ENCODE measurements at regions not wholly inside any gene's neighbourhood (a gene's known extent, or its start where the extent isn't known, plus 50 kb on each side); places are given as distances from the start of the nearest gene placed in this dataset.

GRCh38 chr3:90056281-90057032 lies 949.0 kb downstream of the EPHA3 start:
- TF ChIP-seq EZH2 (IDR thresholded peaks at IDR 0.05; ENCODE audit: low read depth) (no peak), CTCF (conservative IDR thresholded peaks at IDR 0.05) (no peak)

DNA sequence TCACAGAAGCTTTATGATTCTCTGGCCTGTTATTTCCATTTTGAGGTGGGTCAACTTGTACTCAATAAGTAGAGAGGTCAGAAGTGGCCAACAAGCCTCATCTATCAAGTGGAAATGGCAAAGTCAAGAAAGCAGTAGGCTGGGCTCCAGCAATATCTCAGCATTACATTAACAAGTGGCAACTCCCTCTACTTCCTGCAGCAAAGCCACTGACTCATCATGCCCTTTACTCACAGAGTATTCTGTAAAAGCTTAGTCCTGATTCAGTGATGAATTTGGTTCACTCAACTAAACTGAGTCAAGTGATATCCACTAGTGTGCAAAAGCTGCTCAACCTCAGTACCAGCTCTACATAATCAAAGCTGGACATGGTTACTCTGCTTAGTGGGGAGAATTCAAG lies 954.6 kb downstream of the EPHA3 start:
- POLR2A ChIA-PET (ENCODE audit: unreplicated experiment): interaction anchor here (0.6 kb wide), 1 partner anchor 200 kb away, joined by 4 read pairs; no protein-coding TSS in a partner anchor

More at GRCh38 chr3:90056281-90057032, 949.0 kb downstream of the EPHA3 start:
- H3K4me3 ChIP-seq: no peak overlapping the region
- H3K9me3 ChIP-seq (ENCODE audit: insufficient read depth, low read depth): no peaks in the 10 kb centered on the region
- no peaks in the 10 kb centered on the region for H3K9me2 ChIP-seq (ENCODE audit: insufficient read depth)
- H3K4me2 ChIP-seq: no peak overlapping the region
- CTCF ChIA-PET: no interaction called here
- no peaks in the 10 kb centered on the region for H3K27me3 ChIP-seq (ENCODE audit: insufficient read depth, low read depth)
- H3K36me3 ChIP-seq (ENCODE audit: low read depth): no peaks in the 10 kb centered on the region
- no TSS peak for BruUV-seq (replicated peaks)
- intact Hi-C loops (cut with micrococcal nuclease; ENCODE audit: unreplicated experiment): no loop called here
- H4K20me1 ChIP-seq (ENCODE audit: insufficient read depth): no peaks in the 10 kb centered on the region
- H2AFZ ChIP-seq: no peak overlapping the region
- no peak overlapping the region for H3K27ac ChIP-seq
- POLR2A ChIA-PET (ENCODE audit: unreplicated experiment): no interaction called here
- H3K4me1 ChIP-seq (replicated peaks; ENCODE audit: insufficient read depth): peaks cover 6% of the 10 kb centered on the region
- no peaks in the 10 kb centered on the region for H3F3A ChIP-seq (ENCODE audit: insufficient read depth, low read depth)
- H3K79me2 ChIP-seq (ENCODE audit: low read depth): no peaks in the 10 kb centered on the region
- DNase-seq: no peak

GRCh38 chr3:90062631-90063200 lies 955.3 kb downstream of the EPHA3 start:
- POLR2A ChIA-PET (ENCODE audit: unreplicated experiment): no interaction called here
- H3K36me3 ChIP-seq (ENCODE audit: low read depth): no peaks in the 10 kb centered on the region
- H3F3A ChIP-seq (ENCODE audit: insufficient read depth, low read depth): peaks cover 13% of the 10 kb centered on the region
- peak overlapping the region; percentile 65 for H3K27ac ChIP-seq
- H3K9me3 ChIP-seq (ENCODE audit: insufficient read depth, low read depth): no peaks in the 10 kb centered on the region; the same call in 1 of the 2 replicates
- H4K20me1 ChIP-seq (ENCODE audit: insufficient read depth): no peaks in the 10 kb centered on the region
- no peaks in the 10 kb centered on the region for H3K79me2 ChIP-seq (ENCODE audit: low read depth)
- no peak overlapping the region for H2AFZ ChIP-seq
- no TSS peak for BruUV-seq (replicated peaks)
- CTCF ChIA-PET: no interaction called here
- H3K4me1 ChIP-seq (replicated peaks; ENCODE audit: insufficient read depth): peaks cover 30% of the 10 kb centered on the region
- intact Hi-C loops (cut with micrococcal nuclease; ENCODE audit: unreplicated experiment): no loop called here
- peak in 1 of 2 experiments; percentile 72 for DNase-seq
- no peaks in the 10 kb centered on the region for H3K9me2 ChIP-seq (ENCODE audit: insufficient read depth)
- TF ChIP-seq EZH2 (IDR thresholded peaks at IDR 0.05; ENCODE audit: low read depth) (no peak), CTCF (conservative IDR thresholded peaks at IDR 0.05) (no peak)
- no peak overlapping the region for H3K4me3 ChIP-seq
- H3K4me2 ChIP-seq: peak overlapping the region; percentile 38
- H3K27me3 ChIP-seq (ENCODE audit: insufficient read depth, low read depth): no peaks in the 10 kb centered on the region

More for the DNA sequence above, 954.6 kb downstream of the EPHA3 start:
- CTCF ChIA-PET: no interaction called here
- no peaks in the 10 kb centered on the region for H3K9me2 ChIP-seq (ENCODE audit: insufficient read depth)
- H3K27me3 ChIP-seq (ENCODE audit: insufficient read depth, low read depth): no peaks in the 10 kb centered on the region
- H3K9me3 ChIP-seq (ENCODE audit: insufficient read depth, low read depth): no peaks in the 10 kb centered on the region; the same call in 1 of the 2 replicates
- H3K36me3 ChIP-seq (ENCODE audit: low read depth): no peaks in the 10 kb centered on the region
- no peak overlapping the region for H2AFZ ChIP-seq
- H4K20me1 ChIP-seq (ENCODE audit: insufficient read depth): no peaks in the 10 kb centered on the region
- intact Hi-C loops (cut with micrococcal nuclease; ENCODE audit: unreplicated experiment): no loop called here
- BruUV-seq (replicated peaks): no TSS peak
- H3K27ac ChIP-seq: peak overlapping the region; percentile 65
- H3F3A ChIP-seq (ENCODE audit: insufficient read depth, low read depth): peaks cover 13% of the 10 kb centered on the region
- peaks cover 30% of the 10 kb centered on the region for H3K4me1 ChIP-seq (replicated peaks; ENCODE audit: insufficient read depth)
- no peak for TF ChIP-seq EZH2 (IDR thresholded peaks at IDR 0.05; ENCODE audit: low read depth)
- no peak for TF ChIP-seq CTCF (conservative IDR thresholded peaks at IDR 0.05)
- no peak overlapping the region for H3K4me3 ChIP-seq
- no peaks in the 10 kb centered on the region for H3K79me2 ChIP-seq (ENCODE audit: low read depth)
- DNase-seq: peak in 1 of 2 experiments; percentile 49
- peak overlapping the region; percentile 38 for H3K4me2 ChIP-seq
